CD4-positive, alpha-beta T cell treated with Interleukin-17A for 1 hour (primary cell): ENCODE measurements at regions not wholly inside any gene's neighbourhood (a gene's known extent, or its start where the extent isn't known, plus 50 kb on each side); places are given as distances from the start of the nearest gene placed in this dataset.
"Not testable (repeated sequence)": the region's sequence is repeated elsewhere in the genome, so short reads cannot be mapped to it uniquely, and the experiment has no call there.

Source experiments
- DNase-seq: peaks from one replicate; pipeline ENCODE4 v3.0.0-alpha.2; 2020

GRCh38 chr1:58057826-58058225 is 488.7 kb downstream of the OMA1 start:
- no peak for DNase-seq

- not testable (repeated sequence) for DNase-seq
Observed at GRCh38 chr1:58051187-58051586, 495.3 kb downstream of the OMA1 start.

GRCh38 chr1:58047265-58047858 is 499.2 kb downstream of the OMA1 start:
- DNase-seq = peak; percentile 14

GRCh38 chr1:58045094-58045705 is 501.3 kb downstream of the OMA1 start:
- DNase-seq = no peak

- DNase-seq = no peak
Observed at GRCh38 chr1:58041621-58042020, 504.9 kb downstream of the OMA1 start.

GRCh38 chr1:58038574-58038973 is 508.0 kb downstream of the OMA1 start:
- DNase-seq = no peak

- DNase-seq = no peak
Observed at GRCh38 chr1:58035523-58035922, 511.0 kb downstream of the OMA1 start.

GRCh38 chr1:58033311-58033710 is 513.2 kb downstream of the OMA1 start:
- no peak for DNase-seq

GRCh38 chr1:58032611-58033073 is 513.9 kb downstream of the OMA1 start:
- DNase-seq = no peak

- no peak for DNase-seq
Observed at GRCh38 chr1:58031416-58031815, 515.1 kb downstream of the OMA1 start.

- DNase-seq = no peak
Observed at GRCh38 chr1:58030456-58030855, 516.1 kb downstream of the OMA1 start.

- DNase-seq = no peak
Observed at GRCh38 chr1:58017641-58018040, 528.9 kb downstream of the OMA1 start.

GRCh38 chr1:58013237-58013636 is 533.3 kb downstream of the OMA1 start:
- no peak for DNase-seq

GRCh38 chr1:58011978-58012377 is 534.5 kb downstream of the OMA1 start:
- DNase-seq = no peak

GRCh38 chr1:58006421-58007046 is 540.0 kb downstream of the OMA1 start:
- DNase-seq = no peak

- DNase-seq = no peak
Observed at GRCh38 chr1:58005212-58005611, 541.3 kb downstream of the OMA1 start.

- DNase-seq = no peak
Observed at GRCh38 chr1:58003988-58004387, 542.5 kb downstream of the OMA1 start.

- DNase-seq = no peak
Observed at GRCh38 chr1:58003059-58003458, 543.5 kb downstream of the OMA1 start.

- no peak for DNase-seq
Observed at GRCh38 chr1:58000821-58001220, 545.7 kb downstream of the OMA1 start.

- DNase-seq = no peak
Observed at GRCh38 chr1:58000116-58000515, 546.4 kb downstream of the OMA1 start.

GRCh38 chr1:57996400-57996799 is 550.1 kb downstream of the OMA1 start:
- DNase-seq = no peak

GRCh38 chr1:57991289-57991688 is 555.2 kb downstream of the OMA1 start:
- DNase-seq = no peak

GRCh38 chr1:57989877-57990276 is 556.6 kb downstream of the OMA1 start:
- no peak for DNase-seq

- DNase-seq = no peak
Observed at GRCh38 chr1:57987523-57987922, 559.0 kb downstream of the OMA1 start.

- no peak for DNase-seq
Observed at GRCh38 chr1:57986432-57986831, 560.1 kb downstream of the OMA1 start.
